MM.1S (cell line): ENCODE measurements at regions not wholly inside any gene's neighbourhood (a gene's known extent, or its start where the extent isn't known, plus 50 kb on each side); places are given as distances from the start of the nearest gene placed in this dataset.

Experiments
- EZH2 ChIP-seq: fragments of 300-600 bp; sonication (generic); optimal IDR thresholded peaks from 2 replicates; pipeline ENCODE3; 2017; ENCODE audit warnings: low read depth, mild to moderate bottlenecking, antibody characterized with exemption, low read length, mixed read lengths
- EZH2phosphoT487 ChIP-seq: fragments of 300-600 bp; sonication (generic); IDR thresholded peaks from 2 replicates; pipeline ENCODE4 v1.6.1; 2018; ENCODE audit warnings: antibody characterized with exemption, low read length
- TF ChIP-seq, protein P1 (sequence below): fragments of 300-600 bp; sonication (generic); IDR thresholded peaks from 2 replicates; pipeline ENCODE4 v1.5.1; 2016; ENCODE audit warnings: antibody characterized with exemption, low read length, mixed read lengths

DNA sequence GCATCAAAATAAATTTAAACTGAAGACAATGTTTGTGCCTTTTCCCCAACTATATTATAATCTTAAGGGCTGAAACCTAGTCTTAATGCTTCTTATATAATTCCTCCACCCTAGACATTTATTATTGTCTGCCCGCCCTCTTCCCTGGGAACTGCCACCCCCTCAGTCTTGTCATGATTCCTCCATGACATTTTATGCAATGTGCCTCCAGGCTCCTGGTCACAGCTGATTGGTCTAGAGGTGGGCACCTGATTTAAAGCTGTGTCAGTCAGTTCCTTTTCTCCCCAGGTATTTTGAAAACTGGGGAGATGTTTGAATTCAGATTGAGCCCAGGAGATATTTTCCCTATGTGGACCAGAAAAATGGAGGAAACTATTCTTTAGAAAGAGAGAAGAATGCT, 401.4 kb downstream of the PCNX1 start:
- no peak for TF ChIP-seq EZH2phosphoT487
- TF ChIP-seq, protein P1, sequence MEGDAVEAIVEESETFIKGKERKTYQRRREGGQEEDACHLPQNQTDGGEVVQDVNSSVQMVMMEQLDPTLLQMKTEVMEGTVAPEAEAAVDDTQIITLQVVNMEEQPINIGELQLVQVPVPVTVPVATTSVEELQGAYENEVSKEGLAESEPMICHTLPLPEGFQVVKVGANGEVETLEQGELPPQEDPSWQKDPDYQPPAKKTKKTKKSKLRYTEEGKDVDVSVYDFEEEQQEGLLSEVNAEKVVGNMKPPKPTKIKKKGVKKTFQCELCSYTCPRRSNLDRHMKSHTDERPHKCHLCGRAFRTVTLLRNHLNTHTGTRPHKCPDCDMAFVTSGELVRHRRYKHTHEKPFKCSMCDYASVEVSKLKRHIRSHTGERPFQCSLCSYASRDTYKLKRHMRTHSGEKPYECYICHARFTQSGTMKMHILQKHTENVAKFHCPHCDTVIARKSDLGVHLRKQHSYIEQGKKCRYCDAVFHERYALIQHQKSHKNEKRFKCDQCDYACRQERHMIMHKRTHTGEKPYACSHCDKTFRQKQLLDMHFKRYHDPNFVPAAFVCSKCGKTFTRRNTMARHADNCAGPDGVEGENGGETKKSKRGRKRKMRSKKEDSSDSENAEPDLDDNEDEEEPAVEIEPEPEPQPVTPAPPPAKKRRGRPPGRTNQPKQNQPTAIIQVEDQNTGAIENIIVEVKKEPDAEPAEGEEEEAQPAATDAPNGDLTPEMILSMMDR: no peak
- TF ChIP-seq EZH2: no peak
